ENCODE measurements at regions not wholly inside any gene's neighbourhood (a gene's known extent, or its start where the extent isn't known, plus 50 kb on each side); places are given as distances from the start of the nearest gene placed in this dataset.

- no peak for TF ChIP-seq CTCF (IDR thresholded peaks at IDR 0.05)
- no peak for TF ChIP-seq EZH2 (IDR thresholded peaks at IDR 0.05)
- no peak for TF ChIP-seq EZH2phosphoT487 (IDR thresholded peaks at IDR 0.05)
Measured at GRCh38 chr1:87215592-87215991, 113.1 kb upstream of the LMO4 start.
